Upper lobe of left lung (tissue), 4 donors: ENCODE measurements at regions not wholly inside any gene's neighbourhood (a gene's known extent, or its start where the extent isn't known, plus 50 kb on each side); places are given as distances from the start of the nearest gene placed in this dataset.

Experiments used
- EP300 ChIP-seq, 4 donors: sonication (generic); formaldehyde crosslinking; IDR thresholded peaks; one replicate each; pipeline ENCODE4 v1.5.1; 2017; ENCODE audit warnings: antibody characterized with exemption in 4 of 4, control low read depth in 2 of 4
- POLR2A ChIP-seq, 4 donors: fragments of 450-650 bp; IDR thresholded peaks; one replicate each; pipeline ENCODE4 v1.5.1; 2016 to 2017; ENCODE audit warnings: antibody characterized with exemption in 4 of 4, mild to moderate bottlenecking in 2 of 4
- POLR2AphosphoS5 ChIP-seq, 2 donors: sonication (generic); formaldehyde crosslinking; IDR thresholded peaks; one replicate each; pipeline ENCODE4 v1.5.1; 2017; ENCODE audit warnings: antibody characterized with exemption in 2 of 2
- TF ChIP-seq, protein P1 (sequence below), 6 experiments: fragments of 450-650 bp in 4 of 6; fragments of 200-600 bp in 2 of 6; sonication (generic) in 2 of 6; IDR thresholded peaks; one replicate each; pipeline ENCODE4 v1.5.1; 2016 to 2019; ENCODE audit warnings: antibody characterized with exemption in 6 of 6

- TF ChIP-seq, protein P1, sequence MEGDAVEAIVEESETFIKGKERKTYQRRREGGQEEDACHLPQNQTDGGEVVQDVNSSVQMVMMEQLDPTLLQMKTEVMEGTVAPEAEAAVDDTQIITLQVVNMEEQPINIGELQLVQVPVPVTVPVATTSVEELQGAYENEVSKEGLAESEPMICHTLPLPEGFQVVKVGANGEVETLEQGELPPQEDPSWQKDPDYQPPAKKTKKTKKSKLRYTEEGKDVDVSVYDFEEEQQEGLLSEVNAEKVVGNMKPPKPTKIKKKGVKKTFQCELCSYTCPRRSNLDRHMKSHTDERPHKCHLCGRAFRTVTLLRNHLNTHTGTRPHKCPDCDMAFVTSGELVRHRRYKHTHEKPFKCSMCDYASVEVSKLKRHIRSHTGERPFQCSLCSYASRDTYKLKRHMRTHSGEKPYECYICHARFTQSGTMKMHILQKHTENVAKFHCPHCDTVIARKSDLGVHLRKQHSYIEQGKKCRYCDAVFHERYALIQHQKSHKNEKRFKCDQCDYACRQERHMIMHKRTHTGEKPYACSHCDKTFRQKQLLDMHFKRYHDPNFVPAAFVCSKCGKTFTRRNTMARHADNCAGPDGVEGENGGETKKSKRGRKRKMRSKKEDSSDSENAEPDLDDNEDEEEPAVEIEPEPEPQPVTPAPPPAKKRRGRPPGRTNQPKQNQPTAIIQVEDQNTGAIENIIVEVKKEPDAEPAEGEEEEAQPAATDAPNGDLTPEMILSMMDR (IDR thresholded peaks at IDR 0.05), result no peak
- TF ChIP-seq POLR2A (IDR thresholded peaks at IDR 0.05) (no peak), POLR2AphosphoS5 (IDR thresholded peaks at IDR 0.05) (no peak), EP300 (IDR thresholded peaks at IDR 0.05) (no peak)
Observed at GRCh38 chr11:21785351-21785750, 407.5 kb upstream of the ANO5 start.
